A549 (cell line): ENCODE measurements at regions not wholly inside any gene's neighbourhood (a gene's known extent, or its start where the extent isn't known, plus 50 kb on each side); places are given as distances from the start of the nearest gene placed in this dataset.

Source experiments
- CTCF ChIP-seq: fragments of >200 bp; sonication (Bioruptor Twin); formaldehyde crosslinking; IDR thresholded peaks from 3 replicates; pipeline ENCODE4 v1.5.1; 2016
- EP300 ChIP-seq, 2 experiments: fragments of >200 bp; sonication (Bioruptor Twin); formaldehyde crosslinking; IDR thresholded peaks; 2 replicates in 1 of 2; 3 replicates in 1 of 2; pipeline ENCODE4 v1.6.1; 2016 to 2017
- PBX3 ChIP-seq: IDR thresholded peaks from 2 replicates; pipeline ENCODE4 v1.6.1; 2012
- POLR2A ChIP-seq: IDR thresholded peaks from 2 replicates; pipeline ENCODE4 v1.6.1; 2012; ENCODE audit warnings: mild to moderate bottlenecking, low read length

DNA sequence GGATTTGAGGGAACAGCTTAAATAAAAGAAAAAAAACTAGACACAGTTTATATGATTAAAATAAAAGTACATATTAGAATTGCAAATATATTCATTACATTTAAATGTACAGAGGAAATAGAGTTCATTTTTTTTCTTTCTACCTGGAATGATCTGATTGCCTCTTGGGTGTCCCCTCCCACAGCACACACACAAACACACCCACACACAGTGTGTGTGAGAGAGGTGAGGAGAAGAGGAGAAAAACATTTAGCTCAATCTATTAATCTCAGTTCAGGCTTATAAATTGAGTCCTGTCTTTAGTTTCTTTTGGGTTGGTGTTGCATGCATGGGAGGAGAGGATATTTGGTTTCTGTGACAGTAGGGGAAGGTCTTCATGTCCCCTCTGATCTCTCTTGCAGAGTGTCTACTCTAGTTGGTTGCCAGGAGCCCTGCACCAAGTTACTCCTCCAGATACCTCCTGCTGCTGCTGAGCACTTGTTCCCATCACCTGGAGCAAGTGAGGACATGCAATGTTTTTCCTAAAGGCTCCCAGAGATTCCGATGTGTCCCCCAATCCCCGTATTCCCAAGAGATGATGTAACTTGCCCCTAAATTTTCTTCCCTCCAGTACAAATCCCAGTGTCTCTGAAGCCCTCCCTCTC is 50.8 kb upstream of the REG3A start:
- TF ChIP-seq PBX3 (no peak), POLR2A (no peak), CTCF (no peak), EP300 (IDR thresholded peaks at IDR 0.05) (no peak)
